ENCODE measurements at regions not wholly inside any gene's neighbourhood (a gene's known extent, or its start where the extent isn't known, plus 50 kb on each side); places are given as distances from the start of the nearest gene placed in this dataset.

- no peak for TF ChIP-seq TAF1 (IDR thresholded peaks at IDR 0.05; ENCODE audit: low read depth)
- TF ChIP-seq NFIC (IDR thresholded peaks at IDR 0.05), result no peak
- TF ChIP-seq USF1 (IDR thresholded peaks at IDR 0.05), result no peak
- no peak for TF ChIP-seq EP300 (IDR thresholded peaks at IDR 0.05; ENCODE audit: borderline replicate concordance)
- TF ChIP-seq TCF12 (IDR thresholded peaks at IDR 0.05; ENCODE audit: low read depth), result no peak
- TF ChIP-seq FOXM1 (IDR thresholded peaks at IDR 0.05; ENCODE audit: borderline replicate concordance, low read depth), result no peak
- no peak for TF ChIP-seq REST (IDR thresholded peaks at IDR 0.05; ENCODE audit: low read depth)
- TF ChIP-seq MAX (IDR thresholded peaks at IDR 0.05), result no peak
Measured at GRCh38 chr13:72634859-72635258, 92.6 kb downstream of the MZT1 start.

GRCh38 chr13:72622546-72622945 is 104.9 kb downstream of the MZT1 start:
- TF ChIP-seq MAX (IDR thresholded peaks at IDR 0.05) (no peak), USF1 (IDR thresholded peaks at IDR 0.05) (no peak), EGR1 (IDR thresholded peaks at IDR 0.05) (no peak), TEAD4 (IDR thresholded peaks at IDR 0.05) (no peak), TAF1 (IDR thresholded peaks at IDR 0.05; ENCODE audit: low read depth) (no peak)

GRCh38 chr13:72620874-72621273 is 106.6 kb downstream of the MZT1 start:
- TF ChIP-seq NFIC (IDR thresholded peaks at IDR 0.05), result no peak
- TF ChIP-seq ZBTB7A (IDR thresholded peaks at IDR 0.05; ENCODE audit: low read depth), result no peak
- no peak for TF ChIP-seq TCF12 (IDR thresholded peaks at IDR 0.05; ENCODE audit: low read depth)
- no peak for TF ChIP-seq YY1 (IDR thresholded peaks at IDR 0.05; ENCODE audit: low read depth)

- TF ChIP-seq ZBTB7A (IDR thresholded peaks at IDR 0.05; ENCODE audit: low read depth), result no peak
- TF ChIP-seq TEAD4 (IDR thresholded peaks at IDR 0.05), result no peak
Measured at GRCh38 chr13:72617951-72618350, 109.5 kb downstream of the MZT1 start.

GRCh38 chr13:72617186-72617585 is 110.2 kb downstream of the MZT1 start:
- TF ChIP-seq CEBPB (IDR thresholded peaks at IDR 0.05) (no peak), YY1 (IDR thresholded peaks at IDR 0.05; ENCODE audit: low read depth) (no peak), MAX (IDR thresholded peaks at IDR 0.05) (no peak), ZBTB7A (IDR thresholded peaks at IDR 0.05; ENCODE audit: low read depth) (no peak)

GRCh38 chr13:72599178-72599743 is 128.2 kb downstream of the MZT1 start:
- TF ChIP-seq MAX (IDR thresholded peaks at IDR 0.05), result no peak
- TF ChIP-seq FOXM1 (IDR thresholded peaks at IDR 0.05; ENCODE audit: borderline replicate concordance, low read depth), result no peak
- no peak for TF ChIP-seq NFIC (IDR thresholded peaks at IDR 0.05)
- TF ChIP-seq REST (IDR thresholded peaks at IDR 0.05; ENCODE audit: low read depth), result no peak
- no peak for TF ChIP-seq CEBPB (IDR thresholded peaks at IDR 0.05)
- no peak for TF ChIP-seq TEAD4 (IDR thresholded peaks at IDR 0.05)
- no peak for TF ChIP-seq TAF1 (IDR thresholded peaks at IDR 0.05; ENCODE audit: low read depth)
- TF ChIP-seq YY1 (IDR thresholded peaks at IDR 0.05; ENCODE audit: low read depth), result no peak
- TF ChIP-seq CREB1 (IDR thresholded peaks at IDR 0.05; ENCODE audit: low read depth), result no peak
- no peak for TF ChIP-seq EP300 (IDR thresholded peaks at IDR 0.05; ENCODE audit: borderline replicate concordance)
- TF ChIP-seq ZBTB7A (IDR thresholded peaks at IDR 0.05; ENCODE audit: low read depth), result no peak
- no peak for TF ChIP-seq USF1 (IDR thresholded peaks at IDR 0.05)
- TF ChIP-seq EGR1 (IDR thresholded peaks at IDR 0.05), result no peak
- no peak for TF ChIP-seq TCF12 (IDR thresholded peaks at IDR 0.05; ENCODE audit: low read depth)
